NCI-H2081 treated with DMSO at 0.1 percent for 48 hours (cell line): ENCODE measurements at regions not wholly inside any gene's neighbourhood (a gene's known extent, or its start where the extent isn't known, plus 50 kb on each side); places are given as distances from the start of the nearest gene placed in this dataset.

Experiments used
- DNase-seq: peaks from one replicate; lab custom pipeline; 2025; lab: John Stamatoyannopoulos, UW

- no peak for DNase-seq
Measured at GRCh38 chr16:51430716-51431369, 279.8 kb upstream of the SALL1 start.

- DNase-seq = no peak
Measured at GRCh38 chr16:51429041-51429440, 278.0 kb upstream of the SALL1 start.

- DNase-seq = no peak
Measured at GRCh38 chr16:51427085-51427484, 276.0 kb upstream of the SALL1 start.

GRCh38 chr16:51426276-51426675 lies 275.2 kb upstream of the SALL1 start:
- DNase-seq = no peak

- no peak for DNase-seq
Measured at GRCh38 chr16:51420247-51420646, 269.2 kb upstream of the SALL1 start.

GRCh38 chr16:51419768-51420167 lies 268.7 kb upstream of the SALL1 start:
- no peak for DNase-seq

GRCh38 chr16:51418258-51418657 lies 267.2 kb upstream of the SALL1 start:
- DNase-seq = no peak

GRCh38 chr16:51416926-51417325 lies 265.9 kb upstream of the SALL1 start:
- DNase-seq = no peak

GRCh38 chr16:51410125-51410524 lies 259.1 kb upstream of the SALL1 start:
- no peak for DNase-seq

GRCh38 chr16:51409001-51409675 lies 258.1 kb upstream of the SALL1 start:
- DNase-seq = no peak

DNA sequence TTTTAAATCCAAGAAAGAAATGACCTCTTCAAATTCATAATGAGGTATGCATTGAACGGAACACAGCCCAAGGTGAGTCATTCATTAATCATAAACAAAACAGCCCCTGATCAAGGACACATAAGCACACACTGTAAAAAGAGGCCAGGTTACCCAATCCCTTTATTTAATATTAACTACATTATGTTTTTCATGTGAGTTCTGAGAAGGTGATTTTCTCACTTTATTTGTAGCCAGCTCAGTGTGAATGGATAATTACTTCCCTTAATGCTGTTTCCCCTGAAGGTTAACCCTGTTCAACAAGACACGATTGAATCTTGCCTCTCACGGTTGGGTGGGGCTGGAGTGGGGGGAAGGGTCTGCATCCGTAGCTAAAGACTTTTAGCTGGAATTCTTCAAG lies 257.3 kb upstream of the SALL1 start:
- DNase-seq = no peak

DNA sequence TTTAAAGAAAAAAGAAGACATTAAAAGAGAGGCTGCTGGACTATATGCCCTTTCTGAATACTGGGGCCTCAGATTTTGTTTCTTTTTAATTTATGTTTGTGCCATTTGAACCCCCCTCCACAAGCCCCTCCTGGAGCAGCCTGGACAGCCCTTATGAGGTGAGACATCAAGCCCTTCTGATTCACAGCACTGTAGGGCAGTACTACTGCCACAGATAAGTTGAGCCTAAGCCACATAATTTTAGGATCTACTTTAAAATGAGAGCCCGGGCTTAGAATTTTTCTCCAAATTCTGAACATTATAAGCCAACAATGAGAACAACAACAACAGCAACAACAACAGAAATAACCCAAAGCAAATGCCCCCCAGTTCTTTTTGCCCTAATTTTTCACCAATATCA lies 256.9 kb upstream of the SALL1 start:
- DNase-seq = no peak

DNA sequence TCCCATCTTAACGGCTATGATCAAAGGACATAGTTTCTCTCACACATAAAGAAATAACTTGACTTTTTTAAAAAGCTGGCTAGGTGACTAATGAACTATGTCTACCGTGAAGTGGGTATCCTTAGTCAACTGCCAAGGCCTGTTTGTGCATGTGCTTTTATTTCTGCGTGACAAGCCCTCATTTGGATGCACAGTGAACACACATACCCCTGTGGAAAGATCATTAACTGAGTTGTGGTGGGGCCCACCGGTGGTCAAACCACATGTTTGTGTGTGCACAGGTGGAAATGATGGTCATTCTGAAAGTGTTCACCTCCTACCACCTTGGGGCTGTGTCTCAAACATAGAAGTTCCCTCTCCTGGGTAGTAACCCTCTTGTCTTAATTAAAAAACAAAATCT lies 256.1 kb upstream of the SALL1 start:
- DNase-seq = no peak

DNA sequence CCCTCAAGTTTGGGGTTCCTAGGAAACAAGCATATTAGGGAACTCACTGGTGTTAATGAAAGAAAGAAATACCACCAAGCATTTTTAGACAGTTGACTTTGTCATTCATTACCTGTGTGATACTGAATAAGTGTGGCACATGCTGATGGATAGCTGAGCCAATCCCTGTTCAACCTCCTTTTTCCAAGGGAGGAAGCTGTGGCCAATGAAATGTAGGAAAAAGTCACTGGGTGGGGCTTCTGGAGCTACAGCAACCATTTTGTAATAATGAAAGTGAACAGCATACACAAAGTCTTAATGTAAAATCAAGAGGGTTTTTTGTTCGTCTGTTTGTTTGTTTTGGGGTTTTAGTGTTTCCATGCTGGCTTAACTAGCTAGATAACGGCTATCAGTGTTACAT lies 254.3 kb upstream of the SALL1 start:
- DNase-seq = no peak

GRCh38 chr16:51404386-51404785 lies 253.3 kb upstream of the SALL1 start:
- DNase-seq = no peak

GRCh38 chr16:51402785-51403184 lies 251.7 kb upstream of the SALL1 start:
- DNase-seq = no peak

DNA sequence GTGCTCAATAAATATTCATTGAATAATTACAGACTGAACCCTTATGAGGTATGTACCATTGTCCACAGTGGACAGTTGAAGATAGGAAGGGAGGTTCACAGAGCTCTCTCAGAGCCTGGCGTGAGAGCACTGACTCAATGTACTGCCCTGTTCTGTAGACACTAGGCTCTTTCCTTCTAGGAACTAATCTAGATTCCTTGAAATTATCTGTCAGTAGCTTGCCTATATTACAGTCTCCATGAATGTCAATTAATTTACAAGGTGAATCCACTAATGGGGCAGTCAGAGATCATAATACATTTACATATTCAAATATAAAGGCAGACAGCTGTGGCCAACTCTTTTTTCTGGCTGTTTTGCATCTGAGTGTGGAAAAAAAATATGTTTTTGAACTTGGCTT lies 251.2 kb upstream of the SALL1 start:
- no peak for DNase-seq

GRCh38 chr16:51401673-51402072 lies 250.6 kb upstream of the SALL1 start:
- no peak for DNase-seq

DNA sequence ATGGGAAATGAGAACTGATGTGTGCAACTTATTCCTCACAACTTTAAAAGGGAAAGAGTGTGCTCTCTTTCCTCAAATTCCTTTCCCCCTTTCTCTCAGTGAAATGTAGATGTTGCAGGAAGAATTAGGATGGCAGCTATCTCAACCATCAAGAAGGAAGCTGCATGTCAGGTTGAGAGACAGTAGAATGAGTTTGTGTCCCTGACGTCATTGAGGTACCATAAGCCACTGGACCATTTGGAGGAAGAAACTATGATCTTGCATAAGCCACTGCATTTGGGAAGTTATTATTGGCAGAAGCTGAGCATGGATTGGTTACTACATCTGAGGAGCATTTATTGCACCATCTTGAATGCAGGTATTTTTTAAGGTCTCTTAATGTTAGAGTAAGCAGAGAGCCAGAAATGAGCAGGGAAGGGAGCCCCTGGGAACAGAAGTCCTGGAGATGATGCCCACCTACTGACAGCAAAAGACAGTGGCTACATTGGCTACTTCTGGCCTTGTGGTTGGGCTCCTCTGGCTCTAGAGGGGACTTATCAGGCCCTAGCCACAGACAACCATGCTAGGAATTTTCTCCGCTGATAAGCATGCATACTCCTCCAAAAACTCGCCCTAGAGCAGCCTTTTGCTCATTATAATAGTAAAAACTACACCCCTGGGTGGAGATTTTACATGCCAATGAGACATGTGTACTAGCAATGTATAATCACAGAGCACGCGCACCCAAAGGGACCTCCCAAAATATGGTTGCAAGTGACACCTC lies 249.0 kb upstream of the SALL1 start:
- no peak for DNase-seq

DNA sequence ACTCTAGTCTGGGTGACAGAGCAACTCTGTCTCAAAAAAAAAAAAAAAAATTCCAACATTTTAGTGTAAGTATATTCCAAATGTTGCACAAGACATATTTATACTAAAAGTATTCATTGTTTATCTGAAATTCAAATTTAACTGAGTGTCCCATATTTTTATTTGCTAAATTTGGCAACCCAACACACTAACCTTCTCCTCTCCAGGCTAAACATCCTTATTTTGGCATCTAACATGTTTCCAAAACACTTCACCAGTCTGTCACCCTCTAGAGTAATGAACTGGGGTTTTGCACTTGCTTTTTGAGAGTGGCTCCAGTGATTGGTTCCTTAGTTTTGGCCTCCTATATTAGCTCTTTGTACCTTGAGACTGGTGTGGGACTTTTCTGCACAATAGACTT lies 243.4 kb upstream of the SALL1 start:
- no peak for DNase-seq

GRCh38 chr16:51393381-51394005 lies 242.4 kb upstream of the SALL1 start:
- no peak for DNase-seq

DNA sequence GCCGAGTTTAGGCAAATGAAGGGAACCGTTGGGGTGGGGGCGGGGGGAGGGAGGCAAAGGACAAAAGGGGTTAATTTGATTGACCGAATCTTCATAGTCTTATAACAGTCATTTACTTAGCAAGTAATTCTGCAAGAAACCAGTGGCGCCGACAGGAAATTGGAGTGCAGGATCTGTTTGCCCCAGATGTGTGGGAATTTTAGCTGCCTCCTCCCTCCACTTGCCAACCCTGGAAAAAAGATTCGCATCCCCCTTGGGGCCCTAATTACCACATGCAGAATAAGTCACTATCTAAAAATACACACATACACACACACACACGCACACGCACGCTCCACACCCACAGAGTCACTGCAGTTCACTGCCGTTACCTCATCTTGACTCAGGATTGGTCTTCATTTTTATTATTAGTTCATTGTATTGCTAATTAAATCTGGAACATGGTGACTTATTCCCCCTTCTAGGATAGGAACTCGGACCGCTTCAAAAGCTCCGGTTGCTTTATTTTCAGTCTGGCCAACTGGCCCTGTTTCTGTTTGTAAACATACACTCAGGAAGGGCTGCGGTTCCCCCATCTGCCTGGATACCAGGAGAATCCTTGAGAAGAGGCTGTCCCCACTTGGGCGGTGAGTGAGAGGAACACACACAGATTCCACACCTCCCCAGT lies 241.6 kb upstream of the SALL1 start:
- no peak for DNase-seq
